C4-2B (cell line): ENCODE measurements at regions not wholly inside any gene's neighbourhood (a gene's known extent, or its start where the extent isn't known, plus 50 kb on each side); places are given as distances from the start of the nearest gene placed in this dataset.
"Not testable (repeated sequence)": the region's sequence is repeated elsewhere in the genome, so short reads cannot be mapped to it uniquely, and the experiment has no call there.

Experiments used
- H3K27ac ChIP-seq: fragments of 450-650 bp; 2 replicates; pipeline ENCODE4 v1.5.1; 2017
- ZFX ChIP-seq: fragments of 450-650 bp; IDR thresholded peaks from 2 replicates; pipeline ENCODE4 v1.6.1; 2017
- TF ChIP-seq, protein P1 (sequence below): fragments of 450-650 bp; conservative IDR thresholded peaks from 2 replicates; pipeline ENCODE4 v1.5.1; 2017; ENCODE audit warnings: mild to moderate bottlenecking

DNA sequence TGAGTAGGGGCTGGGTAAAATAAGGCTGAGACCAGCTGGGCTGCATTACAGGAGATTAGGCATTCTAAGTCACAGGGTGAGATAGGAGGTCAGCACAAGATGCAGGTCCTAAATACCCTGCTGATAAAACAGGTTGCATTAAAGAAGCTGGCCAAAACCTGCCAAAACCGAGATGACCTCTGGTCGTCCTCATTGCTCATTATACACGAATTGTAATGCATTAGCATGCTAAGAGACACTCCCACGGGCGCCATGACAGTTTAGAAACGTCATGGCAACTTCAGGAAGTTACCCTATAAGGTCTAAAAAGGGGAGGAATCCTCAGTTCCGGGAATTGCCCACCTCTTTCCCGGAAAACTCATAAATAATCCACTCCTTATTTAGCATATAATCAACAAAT lies 132.2 kb downstream of the ARL4C start:
- no peak overlapping the region for H3K27ac ChIP-seq
- TF ChIP-seq, protein P1, sequence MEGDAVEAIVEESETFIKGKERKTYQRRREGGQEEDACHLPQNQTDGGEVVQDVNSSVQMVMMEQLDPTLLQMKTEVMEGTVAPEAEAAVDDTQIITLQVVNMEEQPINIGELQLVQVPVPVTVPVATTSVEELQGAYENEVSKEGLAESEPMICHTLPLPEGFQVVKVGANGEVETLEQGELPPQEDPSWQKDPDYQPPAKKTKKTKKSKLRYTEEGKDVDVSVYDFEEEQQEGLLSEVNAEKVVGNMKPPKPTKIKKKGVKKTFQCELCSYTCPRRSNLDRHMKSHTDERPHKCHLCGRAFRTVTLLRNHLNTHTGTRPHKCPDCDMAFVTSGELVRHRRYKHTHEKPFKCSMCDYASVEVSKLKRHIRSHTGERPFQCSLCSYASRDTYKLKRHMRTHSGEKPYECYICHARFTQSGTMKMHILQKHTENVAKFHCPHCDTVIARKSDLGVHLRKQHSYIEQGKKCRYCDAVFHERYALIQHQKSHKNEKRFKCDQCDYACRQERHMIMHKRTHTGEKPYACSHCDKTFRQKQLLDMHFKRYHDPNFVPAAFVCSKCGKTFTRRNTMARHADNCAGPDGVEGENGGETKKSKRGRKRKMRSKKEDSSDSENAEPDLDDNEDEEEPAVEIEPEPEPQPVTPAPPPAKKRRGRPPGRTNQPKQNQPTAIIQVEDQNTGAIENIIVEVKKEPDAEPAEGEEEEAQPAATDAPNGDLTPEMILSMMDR, result no peak
- TF ChIP-seq ZFX, result no peak

DNA sequence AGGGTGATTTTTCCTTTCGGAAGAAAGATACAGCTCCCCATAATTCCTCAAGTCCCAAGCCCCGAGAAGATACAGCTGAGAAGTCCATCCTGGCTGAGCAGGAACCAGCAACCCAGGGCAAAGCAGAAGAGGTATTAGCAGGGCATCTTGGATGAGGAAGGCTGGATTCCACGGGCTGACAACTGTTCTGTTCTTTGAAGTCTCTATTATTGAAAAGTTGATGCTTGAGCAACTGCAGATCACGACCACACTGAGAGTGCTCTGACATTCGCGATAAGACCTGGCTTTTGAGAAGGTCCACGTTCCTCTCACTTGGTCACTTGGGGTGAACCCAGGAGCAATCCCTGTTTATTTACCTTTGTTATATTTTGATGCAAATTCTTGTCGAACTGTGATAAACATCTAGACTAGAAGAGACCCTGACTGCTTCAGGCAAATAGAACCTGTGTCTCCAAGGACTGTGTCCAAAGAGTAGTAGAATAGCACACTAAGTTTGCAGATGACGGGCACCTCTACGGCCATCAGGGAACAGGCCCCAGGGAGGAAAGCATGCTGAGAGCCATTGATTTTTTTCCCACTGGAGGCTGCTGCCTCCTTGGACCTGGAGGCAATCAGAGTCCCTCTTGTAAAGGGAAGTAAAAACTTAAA lies 133.1 kb downstream of the ARL4C start:
- TF ChIP-seq, protein P1, result no peak
- TF ChIP-seq ZFX, result no peak
- peak overlapping the region; percentile 49; the same call in 1 of the 2 replicates for H3K27ac ChIP-seq

DNA sequence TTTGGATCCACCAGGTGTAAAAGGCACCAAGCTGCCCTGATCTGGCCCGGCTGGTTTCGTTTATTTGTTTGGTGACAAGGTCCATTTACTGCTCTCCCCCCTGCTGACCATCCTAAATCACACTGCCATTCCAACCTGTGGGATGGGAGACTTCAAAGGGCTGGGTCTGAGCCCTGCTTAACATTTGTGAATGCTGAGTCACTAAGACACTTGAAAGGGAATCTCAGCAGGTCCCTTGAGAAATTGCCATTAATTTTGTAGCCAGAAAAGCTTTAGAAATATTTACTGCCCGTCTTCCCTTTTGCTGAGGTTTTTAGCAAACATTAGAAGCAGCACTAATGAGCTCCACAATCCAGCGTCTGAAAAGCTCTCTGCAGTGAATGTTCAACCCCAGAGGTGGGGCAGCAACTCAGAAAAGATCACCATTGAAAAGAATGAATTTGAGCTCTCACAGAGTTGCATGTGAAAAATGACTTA lies 133.8 kb downstream of the ARL4C start:
- TF ChIP-seq ZFX, result no peak
- TF ChIP-seq, protein P1, result no peak

DNA sequence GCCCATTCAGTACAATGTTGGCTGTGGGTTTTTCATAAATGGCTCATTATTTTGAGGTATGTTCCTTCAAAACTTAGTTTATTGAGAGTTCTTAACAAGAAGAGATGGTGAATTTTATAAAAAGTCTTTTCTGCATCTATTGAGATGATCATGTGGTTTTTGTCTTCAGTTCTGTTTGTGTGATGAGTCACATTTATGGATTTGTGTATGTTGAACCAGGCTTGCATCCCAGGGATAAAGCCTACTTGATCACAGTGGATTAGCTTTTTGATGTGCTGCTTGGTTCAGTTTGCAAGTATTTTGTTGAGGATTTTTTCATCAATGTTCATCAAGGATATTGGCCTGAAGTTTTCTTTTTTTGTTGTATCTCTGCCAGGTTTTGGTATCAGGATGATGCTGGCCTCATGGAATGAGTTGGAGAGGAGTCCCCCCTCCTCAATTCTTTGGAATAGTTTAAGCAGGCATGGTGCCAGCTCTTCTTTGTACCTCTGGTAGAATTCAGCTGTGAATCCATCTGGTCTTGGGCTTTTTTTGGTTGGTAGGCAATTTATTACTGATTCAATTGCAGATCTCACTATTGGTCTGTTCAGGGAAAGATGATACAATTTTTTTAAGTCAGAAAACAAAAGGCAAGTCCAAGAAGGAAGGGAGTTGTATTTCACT lies 136.4 kb downstream of the ARL4C start:
- not testable (repeated sequence) for H3K27ac ChIP-seq

More for the DNA sequence above, 133.8 kb downstream of the ARL4C start:
- peak overlapping the region; percentile 49 for H3K27ac ChIP-seq

DNA sequence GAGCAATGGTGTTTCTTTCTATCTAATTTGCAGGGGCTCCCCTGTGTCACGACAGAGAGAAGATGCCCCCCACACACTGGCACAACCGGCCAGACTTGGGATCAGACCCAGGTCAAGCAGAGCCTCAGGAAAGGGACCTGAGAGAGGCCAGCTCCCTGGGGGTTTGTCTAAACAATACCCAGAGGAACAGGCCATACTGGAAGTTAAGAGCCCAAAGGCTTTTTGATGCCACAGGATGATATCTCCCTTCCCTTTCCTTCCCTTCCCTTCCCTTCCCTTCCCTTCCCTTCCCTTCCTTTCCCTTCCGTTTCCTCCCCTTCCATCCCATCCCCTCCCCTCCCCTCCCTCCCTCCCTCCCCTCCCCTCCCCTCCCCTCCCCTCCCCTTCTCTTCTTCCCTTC lies 139.2 kb downstream of the ARL4C start:
- TF ChIP-seq, protein P1, result no peak
- TF ChIP-seq ZFX, result no peak
- no peak overlapping the region for H3K27ac ChIP-seq

DNA sequence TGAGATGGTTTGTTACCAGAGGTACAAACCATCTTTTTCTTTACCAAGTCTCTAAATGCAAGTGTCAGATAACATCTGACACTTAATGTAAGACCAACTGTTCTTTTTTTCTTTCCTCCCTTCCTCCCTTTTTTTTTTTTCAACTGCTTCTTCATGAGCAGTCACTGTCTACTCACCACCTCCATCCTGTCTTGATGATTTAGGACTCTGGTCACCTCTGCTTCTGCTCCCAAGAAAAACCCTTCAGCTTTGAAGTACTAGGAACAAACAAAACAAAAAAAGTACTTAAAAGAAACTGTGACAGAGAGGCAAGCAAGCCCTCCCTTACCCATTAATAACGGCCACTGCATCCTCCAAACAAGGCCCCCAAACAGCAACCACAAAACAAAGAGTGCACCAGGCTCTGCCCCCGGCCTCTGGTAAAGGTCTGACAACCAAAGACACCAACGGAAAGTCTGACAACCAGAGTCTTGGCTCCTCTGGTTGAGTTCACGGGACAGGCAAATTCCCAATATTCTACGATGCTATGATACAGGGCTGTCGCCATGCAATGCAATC lies 141.0 kb downstream of the ARL4C start:
- H3K27ac ChIP-seq, result no peak overlapping the region
- TF ChIP-seq, protein P1, result no peak
- no peak for TF ChIP-seq ZFX

DNA sequence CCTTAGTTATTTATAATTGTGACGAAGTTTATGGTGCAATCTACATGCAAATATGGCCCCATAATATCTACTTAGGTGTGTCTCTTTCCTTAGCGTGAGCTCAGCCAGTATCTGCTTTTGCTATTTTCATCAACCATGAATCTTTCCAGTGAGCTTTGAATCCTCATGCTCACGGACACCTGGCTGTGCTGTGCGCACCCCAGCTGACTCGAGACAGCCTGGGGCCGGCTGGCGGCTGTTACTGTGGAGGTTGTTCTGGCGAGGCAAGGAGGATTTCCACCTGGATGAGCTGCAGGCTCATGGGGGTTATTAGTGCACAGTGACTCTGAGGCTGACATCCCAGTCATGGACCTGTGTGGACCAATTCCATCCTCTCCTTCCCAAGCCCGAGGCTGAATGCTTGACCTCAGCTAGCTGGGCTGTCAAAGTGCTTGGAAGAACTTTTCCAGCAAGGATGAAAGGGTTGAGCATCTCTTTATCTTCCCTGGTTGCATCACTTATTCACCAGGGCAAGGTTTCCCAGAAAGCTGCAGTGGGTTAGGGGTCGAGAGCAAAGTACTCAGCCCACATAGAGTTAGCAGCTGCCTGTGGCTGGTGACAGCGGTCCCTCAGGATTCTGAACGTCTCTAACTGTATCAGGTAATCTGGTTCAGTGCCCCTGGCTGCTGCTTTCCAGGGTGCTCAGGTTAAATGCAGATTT lies 141.7 kb downstream of the ARL4C start:
- TF ChIP-seq, protein P1, result no peak
- no peak for TF ChIP-seq ZFX
- H3K27ac ChIP-seq, result no peak overlapping the region
